ENCODE measurements at regions not wholly inside any gene's neighbourhood (a gene's known extent, or its start where the extent isn't known, plus 50 kb on each side); places are given as distances from the start of the nearest gene placed in this dataset.
"Not testable (repeated sequence)": the region's sequence is repeated elsewhere in the genome, so short reads cannot be mapped to it uniquely, and the experiment has no call there.

DNA sequence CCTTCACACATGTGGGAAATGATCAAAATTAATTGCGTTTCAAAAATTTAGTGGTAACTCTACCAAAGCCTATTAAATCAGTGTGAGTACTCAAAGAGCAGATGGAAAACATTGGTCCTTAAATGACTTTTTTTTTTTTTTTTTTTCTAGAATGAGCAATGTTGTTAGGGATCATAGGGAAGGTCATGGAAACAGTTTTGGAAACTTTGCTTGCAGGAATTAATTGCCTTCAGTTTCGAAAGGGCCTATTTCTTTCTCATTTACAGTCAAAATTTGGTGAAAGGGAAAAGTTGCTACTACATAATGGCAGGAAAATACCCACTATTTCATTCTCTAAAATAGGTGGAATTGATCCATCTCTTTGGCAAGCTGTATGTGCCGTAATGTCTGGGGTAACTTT is 160.9 kb downstream of the RTL9 start:
- no peak for DNase-seq (ENCODE audit: low read depth, low spot score)
- no peaks in the 10 kb centered on the region for H3K27me3 ChIP-seq (ENCODE audit: insufficient read depth, insufficient read length)
- TF ChIP-seq YY1 (IDR thresholded peaks at IDR 0.05; ENCODE audit: insufficient read depth, insufficient read length): no peak
- no peak for TF ChIP-seq ZNF274 (IDR thresholded peaks at IDR 0.05; ENCODE audit: low read depth, low read length)
- no peak for TF ChIP-seq SUZ12 (IDR thresholded peaks at IDR 0.05; ENCODE audit: extremely low read depth, insufficient read depth, insufficient read length)
- H3K4me1 ChIP-seq (ENCODE audit: insufficient read depth, insufficient read length): no peaks in the 10 kb centered on the region
- no peak overlapping the region for H3K4me3 ChIP-seq (ENCODE audit: insufficient read length, low read depth)
- H3K9ac ChIP-seq (ENCODE audit: insufficient read length, low read depth): no peak overlapping the region
- no peaks in the 10 kb centered on the region for H3K36me3 ChIP-seq (ENCODE audit: insufficient read depth, insufficient read length, low read length)
- H3K9me3 ChIP-seq (ENCODE audit: insufficient read depth, low read length): no peaks in the 10 kb centered on the region

DNA sequence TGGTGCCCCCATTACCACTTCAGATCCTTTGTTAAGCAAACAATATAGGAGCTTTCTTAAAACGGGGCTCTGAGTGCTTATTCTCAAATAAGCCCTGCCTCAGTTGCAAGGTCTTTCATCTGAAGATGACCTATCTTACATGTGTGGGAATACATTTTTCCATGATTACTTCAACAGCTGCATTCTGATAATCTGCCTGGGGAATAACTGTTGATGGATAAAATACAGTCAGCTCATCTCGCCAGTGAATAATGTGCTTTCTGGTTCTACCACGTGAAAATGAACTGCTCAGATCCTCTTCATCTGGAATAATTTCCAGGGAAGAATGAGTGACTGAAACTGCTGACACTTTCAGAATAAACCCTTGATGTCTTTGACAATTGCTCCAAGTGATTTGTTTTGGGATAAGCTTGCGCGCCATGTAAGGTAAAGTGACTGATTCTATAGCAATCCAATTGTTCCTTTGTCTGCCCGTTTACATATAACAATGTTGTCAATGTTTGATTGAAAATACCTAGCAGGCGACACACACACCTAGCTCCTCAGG is 161.3 kb downstream of the RTL9 start:
- H3K9me3 ChIP-seq (ENCODE audit: insufficient read depth, low read length): no peaks in the 10 kb centered on the region
- no peak for TF ChIP-seq ZNF274 (IDR thresholded peaks at IDR 0.05; ENCODE audit: low read depth, low read length)
- no peak for TF ChIP-seq YY1 (IDR thresholded peaks at IDR 0.05; ENCODE audit: insufficient read depth, insufficient read length)
- no peak for TF ChIP-seq SUZ12 (IDR thresholded peaks at IDR 0.05; ENCODE audit: extremely low read depth, insufficient read depth, insufficient read length)
- no peaks in the 10 kb centered on the region for H3K4me1 ChIP-seq (ENCODE audit: insufficient read depth, insufficient read length)
- DNase-seq (ENCODE audit: low read depth, low spot score): no peak
- no peak overlapping the region for H3K9ac ChIP-seq (ENCODE audit: insufficient read length, low read depth)
- no peaks in the 10 kb centered on the region for H3K36me3 ChIP-seq (ENCODE audit: insufficient read depth, insufficient read length, low read length)
- no peak overlapping the region for H3K4me3 ChIP-seq (ENCODE audit: insufficient read length, low read depth)
- no peaks in the 10 kb centered on the region for H3K27me3 ChIP-seq (ENCODE audit: insufficient read depth, insufficient read length)

DNA sequence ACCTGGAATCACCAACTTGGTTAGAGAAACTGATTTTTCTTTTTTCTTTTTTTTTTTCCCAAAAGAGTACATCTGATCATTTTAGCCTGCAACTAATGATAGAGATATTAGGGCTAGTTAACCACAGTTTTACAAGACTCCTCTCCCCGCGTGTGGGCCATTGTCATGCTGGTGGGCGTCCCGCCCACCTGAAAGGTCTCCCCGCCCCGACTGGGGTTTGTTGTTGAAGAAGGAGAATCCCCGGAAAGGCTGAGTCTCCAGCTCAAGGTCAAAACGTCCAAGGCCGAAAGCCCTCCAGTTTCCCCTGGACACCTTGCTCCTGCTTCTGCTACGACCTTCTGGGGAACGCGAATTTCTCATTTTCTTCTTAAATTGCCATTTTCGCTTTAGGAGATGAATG is 162.0 kb downstream of the RTL9 start:
- not testable (repeated sequence) for H3K36me3 ChIP-seq (ENCODE audit: insufficient read depth, insufficient read length, low read length); H3K4me1 ChIP-seq (ENCODE audit: insufficient read depth, insufficient read length); H3K4me3 ChIP-seq (ENCODE audit: insufficient read length, low read depth); H3K27me3 ChIP-seq (ENCODE audit: insufficient read depth, insufficient read length); H3K9ac ChIP-seq (ENCODE audit: insufficient read length, low read depth); DNase-seq (ENCODE audit: low read depth, low spot score); H3K9me3 ChIP-seq (ENCODE audit: insufficient read depth, low read length)

DNA sequence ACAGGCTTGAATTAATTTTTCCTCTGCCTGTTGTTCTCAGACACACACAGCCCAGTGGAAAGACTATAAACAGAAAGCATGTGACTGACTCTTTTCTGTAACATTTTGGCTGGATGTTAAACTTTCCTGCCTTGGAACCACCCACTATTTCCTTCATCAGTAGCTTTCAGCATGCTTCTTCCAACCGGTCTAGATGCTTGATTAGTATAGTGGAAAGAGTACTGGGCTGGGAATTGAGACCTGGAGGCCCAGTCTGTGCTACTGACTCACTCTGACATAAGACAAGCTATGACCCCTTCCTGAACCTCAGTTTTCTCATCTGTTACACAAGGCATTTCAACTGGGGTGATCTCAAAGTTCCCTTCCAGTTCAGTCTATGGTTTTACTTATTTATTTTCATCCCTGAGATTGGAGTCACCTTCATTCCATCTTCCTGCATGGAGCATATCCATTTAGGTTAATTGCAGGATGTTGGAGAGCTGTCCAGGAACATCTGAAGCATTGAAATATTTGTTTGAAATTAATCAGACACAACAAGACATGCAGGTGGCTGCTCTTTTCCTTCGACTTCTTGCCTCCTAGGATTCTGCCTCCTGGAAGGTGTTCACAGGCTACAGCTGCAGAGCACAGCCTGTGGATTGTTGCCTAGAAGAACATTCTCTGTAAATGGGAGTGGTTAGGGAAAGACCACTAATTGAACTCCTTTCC is 173.4 kb downstream of the RTL9 start:
- Histone ChIP-seq H3K9me3 (ENCODE audit: insufficient read depth, low read length) (no peaks in the 10 kb centered on the region; the same call in 1 of the 2 replicates), H3K36me3 (ENCODE audit: insufficient read depth, insufficient read length, low read length) (no peaks in the 10 kb centered on the region), H3K9ac (ENCODE audit: insufficient read length, low read depth) (no peak overlapping the region), H3K27me3 (ENCODE audit: insufficient read depth, insufficient read length) (no peaks in the 10 kb centered on the region), H3K4me3 (ENCODE audit: insufficient read length, low read depth) (no peak overlapping the region), H3K4me1 (ENCODE audit: insufficient read depth, insufficient read length) (no peaks in the 10 kb centered on the region)
- TF ChIP-seq SUZ12 (IDR thresholded peaks at IDR 0.05; ENCODE audit: extremely low read depth, insufficient read depth, insufficient read length) (no peak), YY1 (IDR thresholded peaks at IDR 0.05; ENCODE audit: insufficient read depth, insufficient read length) (no peak), ZNF274 (IDR thresholded peaks at IDR 0.05; ENCODE audit: low read depth, low read length) (no peak)
- no peak for DNase-seq (ENCODE audit: low read depth, low spot score)

- H3K9ac ChIP-seq (ENCODE audit: insufficient read length, low read depth): no peak overlapping the region
- no peak for TF ChIP-seq ZNF274 (IDR thresholded peaks at IDR 0.05; ENCODE audit: low read depth, low read length)
- TF ChIP-seq YY1 (IDR thresholded peaks at IDR 0.05; ENCODE audit: insufficient read depth, insufficient read length): no peak
- no peak for TF ChIP-seq SUZ12 (IDR thresholded peaks at IDR 0.05; ENCODE audit: extremely low read depth, insufficient read depth, insufficient read length)
- no peaks in the 10 kb centered on the region for H3K36me3 ChIP-seq (ENCODE audit: insufficient read depth, insufficient read length, low read length)
- no peak overlapping the region for H3K4me3 ChIP-seq (ENCODE audit: insufficient read length, low read depth)
- no peaks in the 10 kb centered on the region for H3K4me1 ChIP-seq (ENCODE audit: insufficient read depth, insufficient read length)
- no peaks in the 10 kb centered on the region; the same call in 1 of the 2 replicates for H3K9me3 ChIP-seq (ENCODE audit: insufficient read depth, low read length)
- H3K27me3 ChIP-seq (ENCODE audit: insufficient read depth, insufficient read length): no peaks in the 10 kb centered on the region
- no peak for DNase-seq (ENCODE audit: low read depth, low spot score)
These were observed 173.9 kb downstream of the RTL9 start for GRCh38 chrX:110532581-110532931.

- no peaks in the 10 kb centered on the region for H3K27me3 ChIP-seq (ENCODE audit: insufficient read depth, insufficient read length)
- no peaks in the 10 kb centered on the region for H3K9me3 ChIP-seq (ENCODE audit: insufficient read depth, low read length)
- H3K4me1 ChIP-seq (ENCODE audit: insufficient read depth, insufficient read length): no peaks in the 10 kb centered on the region
- TF ChIP-seq ZNF274 (IDR thresholded peaks at IDR 0.05; ENCODE audit: low read depth, low read length) (no peak), SUZ12 (IDR thresholded peaks at IDR 0.05; ENCODE audit: extremely low read depth, insufficient read depth, insufficient read length) (no peak), YY1 (IDR thresholded peaks at IDR 0.05; ENCODE audit: insufficient read depth, insufficient read length) (no peak)
- no peak for DNase-seq (ENCODE audit: low read depth, low spot score)
- H3K9ac ChIP-seq (ENCODE audit: insufficient read length, low read depth): no peak overlapping the region
- H3K36me3 ChIP-seq (ENCODE audit: insufficient read depth, insufficient read length, low read length): no peaks in the 10 kb centered on the region
- H3K4me3 ChIP-seq (ENCODE audit: insufficient read length, low read depth): no peak overlapping the region
These were observed 178.2 kb downstream of the RTL9 start for GRCh38 chrX:110536816-110537215.

DNA sequence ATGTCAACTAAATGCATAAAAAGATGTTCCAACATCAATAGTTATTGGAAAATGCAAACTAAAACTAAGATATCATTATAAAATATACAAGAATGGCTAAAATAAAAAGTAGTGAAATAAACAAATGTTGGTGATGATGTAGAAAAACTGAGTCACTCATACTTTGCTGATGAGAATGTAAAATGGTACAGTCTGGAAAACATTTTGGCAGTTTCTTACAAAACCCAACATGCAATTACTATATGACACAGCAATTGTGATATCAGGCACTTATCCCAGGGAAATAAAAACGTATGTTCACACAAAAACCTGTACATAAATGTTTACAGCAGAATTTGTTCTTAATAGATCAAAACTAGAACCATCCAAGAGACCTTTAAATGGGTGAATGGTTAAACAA is 182.6 kb downstream of the RTL9 start:
- TF ChIP-seq ZNF274 (IDR thresholded peaks at IDR 0.05; ENCODE audit: low read depth, low read length): no peak
- TF ChIP-seq YY1 (IDR thresholded peaks at IDR 0.05; ENCODE audit: insufficient read depth, insufficient read length): no peak
- no peak for TF ChIP-seq SUZ12 (IDR thresholded peaks at IDR 0.05; ENCODE audit: extremely low read depth, insufficient read depth, insufficient read length)
- Histone ChIP-seq H3K4me1 (ENCODE audit: insufficient read depth, insufficient read length) (no peaks in the 10 kb centered on the region), H3K9ac (ENCODE audit: insufficient read length, low read depth) (no peak overlapping the region), H3K27me3 (ENCODE audit: insufficient read depth, insufficient read length) (no peaks in the 10 kb centered on the region), H3K36me3 (ENCODE audit: insufficient read depth, insufficient read length, low read length) (no peaks in the 10 kb centered on the region), H3K9me3 (ENCODE audit: insufficient read depth, low read length) (no peaks in the 10 kb centered on the region), H3K4me3 (ENCODE audit: insufficient read length, low read depth) (no peak overlapping the region)
- DNase-seq (ENCODE audit: low read depth, low spot score): no peak

- not testable (repeated sequence) for H3K4me1 ChIP-seq (ENCODE audit: insufficient read depth, insufficient read length); H3K9ac ChIP-seq (ENCODE audit: insufficient read length, low read depth)
These were observed 192.2 kb downstream of the RTL9 start for GRCh38 chrX:110550854-110551253.

More at GRCh38 chrX:110550854-110551253, 192.2 kb downstream of the RTL9 start:
- DNase-seq (ENCODE audit: low read depth, low spot score); H3K36me3 ChIP-seq (ENCODE audit: insufficient read depth, insufficient read length, low read length); H3K9me3 ChIP-seq (ENCODE audit: insufficient read depth, low read length); H3K4me3 ChIP-seq (ENCODE audit: insufficient read length, low read depth); H3K27me3 ChIP-seq (ENCODE audit: insufficient read depth, insufficient read length): not testable (repeated sequence)

Measured in NT2/D1 (cell line).